Stimulated activated CD4-positive, alpha-beta T cell treated with anti-CD3 and anti-CD28 coated beads, Interleukin-15, amount 100 ng/mL, for 24 hours (primary cell): ENCODE measurements at regions not wholly inside any gene's neighbourhood (a gene's known extent, or its start where the extent isn't known, plus 50 kb on each side); places are given as distances from the start of the nearest gene placed in this dataset.

Source experiments
- DNase-seq: peaks from one replicate; pipeline ENCODE4 v3.0.0-alpha.2; 2020

DNA sequence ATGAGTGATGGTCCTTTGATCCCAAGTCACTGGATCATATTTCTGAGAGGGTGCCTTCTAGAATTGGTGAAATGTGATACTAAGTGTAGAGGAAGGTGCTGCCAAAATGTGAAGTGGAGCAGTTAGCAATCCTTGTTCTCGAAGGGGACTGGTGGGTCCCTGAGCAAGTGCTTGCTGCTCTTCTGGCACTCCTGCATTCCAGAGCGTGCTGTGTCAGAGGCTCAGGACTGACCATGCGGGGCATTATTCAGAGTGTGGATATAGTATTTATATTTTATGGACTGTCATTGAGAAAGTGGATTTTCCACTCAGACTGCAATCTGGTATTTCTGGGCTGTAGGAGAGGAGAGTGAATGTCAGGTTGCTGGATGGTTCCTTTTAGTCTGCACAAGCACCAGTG, 152.6 kb upstream of the KL start:
- DNase-seq = no peak

GRCh38 chr13:32866921-32867320, 149.3 kb upstream of the KL start:
- DNase-seq = no peak

DNA sequence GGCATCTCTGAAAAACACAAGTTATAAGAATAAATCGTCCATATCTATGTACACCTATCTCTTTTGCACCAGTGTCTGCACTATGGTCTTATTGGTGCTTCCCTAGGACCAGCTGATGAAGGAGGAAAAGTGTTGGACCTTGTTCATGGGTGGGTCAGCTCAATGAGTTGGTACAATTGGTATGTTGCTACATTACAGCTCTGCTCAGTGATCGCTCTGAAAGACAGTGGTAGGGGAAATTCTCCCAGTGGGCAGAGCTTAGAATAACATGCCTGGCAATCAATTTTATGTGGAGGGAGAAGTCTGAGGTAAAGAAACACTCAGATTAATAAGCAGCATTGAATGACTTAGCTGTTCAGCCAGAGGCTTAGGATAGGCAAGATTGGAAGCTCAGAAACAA, 138.7 kb upstream of the KL start:
- DNase-seq = no peak

DNA sequence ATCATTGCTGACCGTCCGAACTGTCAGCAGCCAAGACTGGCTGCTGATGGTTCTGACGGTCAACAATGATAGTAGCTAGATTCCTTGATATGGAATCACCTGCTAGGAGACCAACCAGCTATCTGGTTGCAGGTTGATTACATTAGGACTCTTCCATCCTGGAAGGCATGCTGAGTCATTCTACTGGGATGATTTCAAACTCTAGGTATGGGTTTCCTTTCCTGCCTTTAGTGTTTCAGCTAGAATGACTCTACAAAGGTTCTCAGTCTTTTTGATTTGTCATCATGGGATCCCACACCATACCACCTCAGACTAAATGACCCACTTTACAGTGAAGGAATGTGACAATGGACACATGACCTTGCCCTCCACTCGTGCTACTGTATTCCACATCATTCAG, 138.1 kb upstream of the KL start:
- DNase-seq = no peak

DNA sequence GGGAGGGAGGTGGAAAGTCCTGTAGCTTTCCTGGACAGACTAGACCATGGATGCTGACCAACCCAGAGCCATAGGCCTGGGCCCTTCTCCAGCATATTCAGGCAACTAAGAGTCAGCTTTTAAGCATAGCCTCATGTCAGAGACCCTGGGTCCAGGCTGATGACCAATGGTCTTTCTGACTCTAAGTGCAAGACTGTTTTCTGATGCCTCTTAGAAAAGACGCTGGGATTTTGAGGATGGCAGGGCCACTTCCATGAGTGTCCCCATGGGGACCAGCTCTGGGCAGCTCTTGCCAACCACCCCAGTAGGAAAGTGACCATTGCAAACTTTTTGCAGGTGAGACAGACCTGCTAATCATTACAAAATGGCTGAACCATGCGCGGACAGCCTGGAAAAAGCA, 135.6 kb upstream of the KL start:
- no peak for DNase-seq

DNA sequence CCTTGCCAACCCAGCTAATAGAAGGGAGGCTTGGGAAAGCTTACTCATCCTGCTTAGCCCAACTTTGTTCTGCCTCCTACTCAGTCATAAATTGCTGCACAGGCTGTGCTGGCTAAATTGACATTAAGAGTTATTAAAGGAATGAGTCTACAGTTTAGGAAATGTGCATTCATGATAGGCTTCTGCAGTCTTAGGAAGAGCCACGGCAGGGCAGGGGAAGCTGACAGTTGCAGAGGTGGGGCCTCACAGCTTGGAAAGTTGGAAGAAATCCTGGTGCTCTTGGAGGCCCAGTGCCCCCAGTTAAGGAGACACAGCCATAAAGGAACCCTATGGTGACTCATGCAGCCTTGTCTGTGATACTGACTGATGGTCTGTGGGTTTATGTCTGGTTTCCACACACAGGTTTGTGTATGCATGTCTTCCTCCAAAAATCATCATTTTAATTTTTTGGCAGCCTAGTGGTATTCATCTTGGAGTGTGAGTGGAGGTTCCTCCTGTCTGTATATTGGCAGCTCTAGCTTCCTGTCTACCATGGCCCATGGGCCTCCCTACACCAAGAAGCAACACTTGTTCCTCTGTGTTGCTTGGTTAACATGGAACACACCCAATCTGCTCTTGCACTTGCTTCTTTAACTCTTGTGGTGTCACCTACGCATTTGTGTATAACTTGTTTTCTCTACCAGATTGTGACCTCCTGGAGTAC, 135.0 kb upstream of the KL start:
- no peak for DNase-seq

DNA sequence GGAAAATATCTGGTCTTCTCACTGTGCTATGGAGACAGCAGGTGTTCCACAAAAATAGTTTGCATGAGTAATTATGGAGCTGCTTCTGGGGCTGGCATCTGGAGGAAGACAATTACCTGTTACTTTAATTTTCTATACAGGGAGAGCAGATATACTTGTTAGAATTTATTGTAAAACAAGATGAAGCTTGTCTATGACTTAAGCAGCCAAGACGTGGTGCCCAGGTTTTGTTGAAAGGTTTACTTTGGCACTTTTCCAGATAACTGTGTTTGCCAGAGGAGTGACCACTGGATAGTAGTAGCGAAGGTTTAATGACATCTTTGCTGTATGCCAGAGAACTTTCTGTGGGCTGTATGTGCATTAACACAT, 134.5 kb upstream of the KL start:
- no peak for DNase-seq

- DNase-seq = no peak
These were observed 133.5 kb upstream of the KL start for GRCh38 chr13:32882691-32883090.

GRCh38 chr13:32883474-32883873, 132.7 kb upstream of the KL start:
- DNase-seq = no peak

DNA sequence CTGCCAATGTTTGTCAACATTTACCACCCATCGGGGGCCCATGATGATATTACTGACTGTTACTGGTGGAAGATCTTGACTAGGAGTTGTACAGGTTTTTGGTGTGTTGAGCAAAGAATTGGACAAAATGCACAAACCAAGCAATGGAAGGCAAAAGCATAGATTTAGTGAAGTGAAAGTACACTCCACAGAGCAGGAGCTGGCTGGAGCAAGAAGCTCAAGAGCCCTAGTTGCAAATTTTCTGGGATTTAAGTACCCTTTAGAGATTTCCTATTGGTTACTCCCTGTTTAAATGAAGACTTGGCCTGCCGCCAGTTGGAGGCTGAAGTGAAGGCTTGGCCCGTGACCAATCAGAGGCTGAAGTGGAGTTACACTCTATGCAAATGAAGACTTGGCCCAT, 128.6 kb upstream of the KL start:
- DNase-seq = no peak

DNA sequence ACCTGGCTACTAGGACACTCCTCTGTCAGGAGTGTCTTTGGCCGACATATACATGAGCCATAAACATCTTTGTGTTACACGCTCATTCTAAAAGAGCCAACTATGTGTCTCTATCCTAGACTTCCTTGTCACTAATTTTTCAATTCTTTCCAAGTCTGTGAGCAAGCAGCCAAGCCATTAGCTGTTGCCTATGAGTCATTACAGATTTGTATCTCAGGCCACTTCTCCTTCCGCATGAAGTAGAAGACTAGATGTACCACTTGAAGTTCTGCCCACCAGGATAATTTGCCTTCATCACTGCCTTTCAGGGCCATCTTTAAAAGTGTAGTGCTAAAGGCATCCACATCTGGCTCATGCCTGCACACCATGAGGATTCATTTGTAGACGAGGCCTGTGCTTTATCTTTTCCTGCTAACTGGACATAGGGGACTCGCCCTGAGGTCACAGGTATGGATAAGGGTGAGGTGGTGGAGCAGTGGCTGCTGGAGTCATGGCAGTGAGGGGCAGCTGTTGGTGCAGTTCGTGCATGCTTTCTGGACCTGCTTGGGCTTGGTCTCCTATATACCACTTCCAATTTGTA, 126.1 kb upstream of the KL start:
- DNase-seq = no peak

- no peak for DNase-seq
These were observed 123.0 kb upstream of the KL start for GRCh38 chr13:32893176-32893575.

DNA sequence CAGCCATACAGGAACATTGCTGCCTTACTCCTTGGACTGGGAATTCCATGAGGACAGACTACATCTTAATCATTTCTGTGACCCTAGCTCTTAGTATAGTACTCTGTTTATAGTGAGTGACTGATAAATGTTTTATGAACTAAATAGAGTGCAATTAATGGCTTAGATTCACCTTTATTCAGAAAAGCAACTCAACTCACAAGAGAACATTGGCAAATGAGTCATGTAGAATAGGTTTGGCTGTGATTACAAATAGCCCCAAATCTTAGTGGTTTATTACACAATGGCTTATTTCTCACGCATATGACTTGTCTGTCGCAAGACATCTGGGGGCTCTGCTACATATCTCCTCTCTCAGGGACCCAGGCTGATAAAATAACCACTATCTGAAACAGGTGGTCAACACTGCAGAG, 121.6 kb upstream of the KL start:
- DNase-seq = no peak

- DNase-seq = no peak
These were observed 120.9 kb upstream of the KL start for GRCh38 chr13:32895296-32895695.

DNA sequence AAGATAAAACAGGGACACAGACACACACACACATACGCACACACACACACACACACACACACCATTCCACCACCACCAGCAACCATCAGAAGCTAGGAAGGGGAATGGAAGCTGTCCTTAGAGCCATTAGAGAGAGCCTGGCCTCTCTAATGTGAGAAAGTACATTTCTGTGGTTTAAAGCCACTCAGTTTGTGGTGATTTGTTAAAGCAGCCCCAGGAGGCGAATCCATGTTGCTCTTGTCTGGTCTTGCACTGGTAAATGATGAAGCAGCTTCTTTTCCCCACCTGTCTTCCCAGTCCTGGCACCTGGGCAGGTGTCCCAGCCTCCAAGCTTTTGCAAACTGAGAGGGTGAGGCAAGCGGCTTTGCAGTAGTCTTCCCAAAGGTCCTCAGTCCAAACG, 118.9 kb upstream of the KL start:
- no peak for DNase-seq

DNA sequence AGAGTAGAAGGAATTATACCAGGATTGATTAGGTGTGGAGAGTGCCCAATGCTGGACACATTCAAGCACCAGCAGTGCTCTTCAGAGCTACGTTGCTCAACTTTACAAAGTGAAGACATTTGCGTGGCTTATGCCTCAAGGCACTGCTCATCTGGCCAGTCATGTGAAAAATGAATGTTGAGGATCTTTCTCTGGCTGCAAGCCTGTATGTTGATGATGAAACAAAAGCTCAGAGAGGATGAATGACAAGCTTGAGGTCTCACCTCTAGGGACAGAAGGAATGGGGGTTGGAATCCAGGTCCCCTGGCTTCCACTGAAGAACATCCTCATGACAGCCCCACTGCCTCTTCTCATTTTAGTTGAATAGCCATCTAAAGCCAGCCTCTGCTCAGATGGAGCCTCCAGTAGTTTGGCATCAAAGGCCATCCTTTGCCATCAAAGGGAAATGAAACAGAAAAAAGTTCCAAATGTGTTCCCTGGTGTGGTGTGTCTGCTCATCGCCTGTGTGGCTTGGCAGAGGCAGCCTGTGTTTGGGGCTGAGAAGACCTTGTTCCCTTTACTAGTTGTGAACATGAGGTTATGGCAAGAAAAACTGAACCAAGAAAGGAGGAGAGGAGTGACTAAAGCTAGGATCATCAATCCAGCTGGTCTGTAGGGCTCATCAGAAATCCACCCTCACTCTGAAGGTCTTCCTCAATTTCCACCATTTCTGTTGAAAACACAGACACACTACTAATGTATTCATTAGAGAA, 114.0 kb upstream of the KL start:
- DNase-seq = no peak

DNA sequence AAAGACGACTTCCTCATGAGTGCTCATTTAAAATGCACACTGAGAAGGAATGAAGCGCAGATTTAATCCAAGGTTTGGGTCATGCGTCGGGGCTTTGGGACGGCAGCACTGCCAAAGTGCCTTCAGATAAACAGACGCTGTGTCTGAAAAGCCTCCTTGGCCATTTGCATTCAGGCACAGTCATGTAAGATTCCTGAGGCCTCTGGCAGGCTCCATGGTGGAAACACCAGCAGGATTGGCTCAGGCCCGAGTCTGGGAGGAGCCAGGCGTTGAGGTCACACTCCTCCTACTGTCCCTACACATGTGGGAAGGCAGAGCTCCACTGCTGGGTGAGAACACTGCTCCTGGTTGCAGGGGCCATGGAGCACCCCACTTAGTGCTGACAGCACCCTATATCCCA, 113.3 kb upstream of the KL start:
- DNase-seq = no peak

DNA sequence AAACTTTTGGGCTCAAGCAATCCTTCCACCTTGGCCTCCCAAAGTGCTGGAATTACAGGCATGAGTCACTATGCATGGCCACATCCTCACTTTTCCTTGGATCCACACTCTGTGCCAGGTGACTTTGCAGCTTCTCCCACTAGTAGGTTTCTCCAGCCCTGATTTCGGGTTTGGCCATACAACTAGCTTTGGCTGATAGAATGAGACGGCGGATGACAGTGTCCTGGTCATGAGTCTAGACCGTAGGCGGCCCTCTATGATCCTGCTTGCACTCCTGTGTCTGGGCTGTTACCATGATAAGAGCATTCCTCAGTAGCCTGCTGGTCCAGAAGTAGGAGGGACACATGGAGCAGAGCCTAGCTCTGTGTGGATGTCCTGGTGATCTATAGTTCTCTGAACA, 112.5 kb upstream of the KL start:
- no peak for DNase-seq

- DNase-seq = no peak
These were observed 112.0 kb upstream of the KL start for GRCh38 chr13:32904266-32904665.

DNA sequence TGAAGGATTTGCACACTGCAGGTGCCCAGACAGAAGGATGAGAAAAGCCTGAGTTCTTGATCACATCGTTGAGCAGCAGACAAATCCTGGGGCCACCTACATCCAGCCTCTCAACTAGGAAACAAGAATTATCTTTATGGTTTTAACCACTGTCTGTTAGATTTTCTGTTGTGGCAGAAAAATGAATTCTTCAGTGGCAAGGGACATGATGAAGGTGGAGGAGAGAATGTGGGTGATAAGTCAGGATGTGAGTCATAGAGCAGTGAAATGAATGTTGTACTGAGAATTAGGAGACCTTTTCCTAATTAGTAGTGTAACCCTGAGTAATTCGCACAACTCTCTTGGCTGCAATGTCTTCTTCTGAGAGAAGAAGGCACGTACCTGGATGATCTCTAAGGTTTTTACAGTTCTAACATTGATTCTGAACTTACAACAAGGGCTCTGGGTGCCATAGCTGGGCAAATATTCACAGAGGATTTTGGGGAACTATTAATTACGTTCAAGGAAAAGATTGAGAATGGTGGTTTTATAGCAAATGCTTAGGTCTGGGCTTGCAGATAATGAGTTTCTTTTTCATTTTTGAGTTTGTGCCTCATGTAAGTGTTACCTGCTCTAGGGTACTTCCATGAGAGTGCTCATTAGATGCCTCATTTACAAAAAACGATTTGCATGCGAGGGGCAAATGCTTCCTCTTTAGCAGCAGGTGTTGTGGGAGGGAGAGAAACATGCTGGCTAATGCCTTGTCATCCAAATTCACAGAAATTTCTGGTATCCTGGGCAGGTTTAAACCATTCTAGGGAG, 111.0 kb upstream of the KL start:
- peak; percentile 45 for DNase-seq

DNA sequence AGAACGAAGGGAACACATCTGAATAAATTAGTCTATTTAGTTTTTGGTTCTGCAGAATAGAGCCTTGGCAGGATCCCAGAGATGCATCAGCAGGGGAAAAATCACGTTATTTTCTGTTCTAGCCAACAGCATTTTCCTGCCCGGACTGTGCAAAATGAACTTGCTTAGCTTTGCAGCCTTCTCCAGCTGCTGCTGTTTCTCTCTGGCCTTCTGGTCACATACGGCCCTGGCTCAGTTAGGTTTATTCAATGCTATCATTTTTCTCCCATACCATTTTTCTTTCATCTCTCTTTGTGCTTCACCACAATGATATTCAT, 110.4 kb upstream of the KL start:
- DNase-seq = no peak

DNA sequence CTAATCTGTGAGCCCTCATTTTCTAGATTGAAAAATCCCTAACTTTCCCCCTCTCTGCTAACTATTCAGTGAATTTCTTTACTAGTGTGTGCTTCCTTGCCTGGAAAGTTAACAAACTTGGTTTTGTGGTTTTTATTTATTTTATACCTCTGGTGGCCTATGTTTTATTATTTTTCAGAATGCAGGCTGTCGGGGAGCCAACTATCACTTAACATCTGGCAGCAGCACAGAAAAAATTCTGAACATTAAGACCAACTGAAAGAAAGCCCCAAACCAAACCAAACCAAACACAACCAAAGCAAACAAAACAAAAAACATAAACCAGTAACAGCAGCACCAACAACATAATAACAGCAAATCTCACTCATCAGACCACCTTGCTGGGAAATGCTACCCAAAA, 109.0 kb upstream of the KL start:
- no peak for DNase-seq

DNA sequence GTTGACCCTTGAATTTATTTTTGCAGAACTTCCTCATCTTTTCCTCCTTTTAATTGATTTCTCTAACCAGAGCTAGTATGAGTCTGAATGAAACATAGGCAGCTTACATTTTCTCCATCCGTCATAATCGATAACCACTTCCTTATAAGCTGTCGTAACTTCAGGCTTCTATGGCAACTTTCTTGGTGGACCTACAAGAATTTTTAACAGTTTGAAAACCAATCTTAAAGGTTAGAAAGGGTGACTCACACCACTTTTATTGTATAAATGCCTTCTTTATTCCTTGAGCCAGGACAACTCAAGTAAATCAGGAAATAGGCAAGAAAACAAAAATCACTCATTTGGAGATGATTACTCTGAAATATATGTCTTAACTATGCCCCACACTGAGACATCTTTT, 105.7 kb upstream of the KL start:
- no peak for DNase-seq

DNA sequence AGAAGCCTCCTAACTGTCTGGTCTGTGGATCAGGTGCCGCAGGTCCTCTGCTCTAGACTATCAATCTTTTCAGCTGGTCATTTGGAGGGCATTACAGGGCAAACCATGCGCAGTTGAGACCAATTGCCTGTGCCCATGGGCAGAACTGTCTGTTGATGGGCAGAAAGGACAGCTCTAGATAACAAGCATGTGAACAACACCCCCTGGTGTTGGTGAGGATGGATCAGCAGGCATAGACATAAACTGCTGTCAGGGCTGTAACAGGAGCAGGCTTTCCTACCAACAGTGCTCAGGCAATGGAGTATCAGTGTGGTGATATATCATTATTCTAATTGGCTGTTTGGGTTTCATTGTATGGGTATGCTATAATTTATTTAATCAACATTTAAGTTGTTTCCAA, 104.7 kb upstream of the KL start:
- peak; percentile 29 for DNase-seq
